Coronary artery (tissue), 2 donors: ENCODE measurements at regions not wholly inside any gene's neighbourhood (a gene's known extent, or its start where the extent isn't known, plus 50 kb on each side); places are given as distances from the start of the nearest gene placed in this dataset.
"Not testable (repeated sequence)": the region's sequence is repeated elsewhere in the genome, so short reads cannot be mapped to it uniquely, and the experiment has no call there.

Source experiments
- DNase-seq: peaks from one replicate; pipeline ENCODE4 v3.0.0-alpha.2; 2017; ENCODE audit warnings: low spot score
- H3K27ac ChIP-seq, 2 donors: fragments of 200-600 bp; sonication (generic); one replicate each; pipeline ENCODE4 v1.5.1; 2016 to 2019
- H3K4me3 ChIP-seq: fragments of 200-600 bp; sonication (generic); 2 replicates; pipeline ENCODE4 v1.5.1; 2016; ENCODE audit warnings: mild to moderate bottlenecking, moderate library complexity
- CTCF ChIP-seq: fragments of 200-600 bp; sonication (generic); IDR thresholded peaks from one replicate; pipeline ENCODE4 v1.5.1; 2019; ENCODE audit warnings: antibody characterized with exemption

DNA sequence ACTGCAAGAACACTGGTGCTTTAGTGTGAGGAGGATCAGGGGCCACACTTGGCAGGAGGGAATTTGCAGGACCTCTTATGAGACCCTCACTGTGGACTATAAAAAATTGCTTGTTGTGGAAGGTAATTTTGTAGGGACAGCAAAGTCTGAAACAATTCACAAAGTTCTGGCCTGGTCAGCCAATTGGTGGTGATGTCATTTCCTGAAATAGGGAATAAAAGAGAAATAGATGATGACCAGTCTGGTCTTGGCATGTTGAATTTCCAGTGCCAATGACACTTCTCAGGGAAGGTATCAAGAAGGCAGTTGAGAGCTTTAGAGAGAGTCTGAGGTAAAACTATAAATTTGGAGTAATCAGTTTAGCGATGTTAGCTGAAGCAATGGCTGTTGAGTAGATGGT, 129.3 kb upstream of the LMNTD1 start:
- TF ChIP-seq CTCF: no peak
- Histone ChIP-seq H3K4me3 (no peak overlapping the region), H3K27ac (no peak overlapping the region)
- DNase-seq: no peak

GRCh38 chr12:25684070-25684469, 131.0 kb upstream of the LMNTD1 start:
- no peak for DNase-seq

GRCh38 chr12:25686351-25686750, 133.3 kb upstream of the LMNTD1 start:
- no peak for TF ChIP-seq CTCF
- DNase-seq: no peak
- Histone ChIP-seq H3K4me3 (no peak overlapping the region), H3K27ac (no peak overlapping the region)

More at GRCh38 chr12:25684070-25684469, 131.0 kb upstream of the LMNTD1 start:
- no peak for TF ChIP-seq CTCF
- H3K4me3 ChIP-seq: no peak overlapping the region
- no peak overlapping the region for H3K27ac ChIP-seq

DNA sequence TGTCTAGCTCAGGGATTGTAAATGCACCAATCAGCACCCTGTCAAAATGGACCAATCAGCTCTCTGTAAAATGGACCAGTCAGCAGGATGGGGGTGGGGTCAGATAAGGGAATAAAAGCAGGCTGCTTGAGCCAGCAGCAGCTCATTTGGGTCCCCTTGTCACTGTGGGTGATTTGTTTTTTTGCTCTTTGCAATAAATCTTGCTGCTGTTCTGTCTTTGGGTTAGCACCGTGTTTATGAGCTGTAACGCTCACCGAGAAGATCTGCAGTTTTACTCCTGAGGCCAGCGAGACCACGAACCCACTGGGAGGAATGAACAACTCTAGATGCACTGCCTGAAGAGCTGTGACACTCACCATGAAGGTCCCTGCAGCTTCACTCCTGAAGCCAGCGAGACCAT, 134.1 kb upstream of the LMNTD1 start:
- no peak for DNase-seq
- TF ChIP-seq CTCF: no peak
- no peak overlapping the region for H3K27ac ChIP-seq
- H3K4me3 ChIP-seq: no peak overlapping the region

DNA sequence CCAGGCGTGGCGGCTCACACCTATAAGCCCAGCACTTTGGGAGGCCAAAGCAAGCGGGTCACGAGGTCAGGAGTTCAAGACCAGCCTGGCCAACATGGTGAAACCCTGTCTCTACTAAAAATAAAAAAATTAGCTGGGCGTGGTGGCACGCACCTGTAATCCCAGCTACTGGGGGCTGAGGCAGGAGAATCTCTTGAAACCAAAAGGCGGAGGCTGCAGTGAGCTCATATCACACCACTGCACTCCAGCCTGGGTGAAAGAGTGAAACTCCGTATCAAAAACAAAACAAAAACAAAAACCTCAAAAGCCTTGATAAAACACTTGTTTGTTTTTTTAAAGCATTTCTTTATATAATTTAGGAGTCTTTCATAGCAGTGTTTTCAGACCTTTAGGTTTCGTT, 135.8 kb upstream of the LMNTD1 start:
- DNase-seq, H3K4me3 ChIP-seq, H3K27ac ChIP-seq: not testable (repeated sequence)

DNA sequence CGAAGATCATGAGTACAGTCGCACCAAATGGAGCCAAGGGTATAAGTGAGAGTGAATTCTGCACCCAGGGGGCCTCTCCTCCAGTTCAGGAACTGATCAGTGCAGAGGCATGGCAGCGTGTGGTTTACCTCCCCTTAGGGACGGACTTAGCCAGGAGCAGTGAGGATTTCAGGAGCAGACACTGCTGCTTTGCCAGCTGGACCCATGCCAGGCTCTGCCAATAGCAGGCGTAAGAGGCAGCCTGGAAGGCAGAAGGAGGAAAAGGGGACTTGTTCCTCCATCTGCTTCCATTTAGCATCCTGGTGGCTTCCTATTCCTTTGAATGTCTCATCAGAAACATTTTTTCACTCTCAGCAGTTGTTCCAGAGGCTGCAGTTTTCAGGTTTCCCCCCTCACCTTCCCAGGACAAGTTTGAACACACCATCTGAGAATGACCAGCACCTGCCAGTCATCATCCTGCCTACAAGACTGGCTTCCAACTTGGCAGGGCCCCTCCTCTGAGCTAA, 137.0 kb upstream of the LMNTD1 start:
- TF ChIP-seq CTCF: no peak
- DNase-seq: no peak
- H3K27ac ChIP-seq: no peak overlapping the region
- H3K4me3 ChIP-seq: no peak overlapping the region

DNA sequence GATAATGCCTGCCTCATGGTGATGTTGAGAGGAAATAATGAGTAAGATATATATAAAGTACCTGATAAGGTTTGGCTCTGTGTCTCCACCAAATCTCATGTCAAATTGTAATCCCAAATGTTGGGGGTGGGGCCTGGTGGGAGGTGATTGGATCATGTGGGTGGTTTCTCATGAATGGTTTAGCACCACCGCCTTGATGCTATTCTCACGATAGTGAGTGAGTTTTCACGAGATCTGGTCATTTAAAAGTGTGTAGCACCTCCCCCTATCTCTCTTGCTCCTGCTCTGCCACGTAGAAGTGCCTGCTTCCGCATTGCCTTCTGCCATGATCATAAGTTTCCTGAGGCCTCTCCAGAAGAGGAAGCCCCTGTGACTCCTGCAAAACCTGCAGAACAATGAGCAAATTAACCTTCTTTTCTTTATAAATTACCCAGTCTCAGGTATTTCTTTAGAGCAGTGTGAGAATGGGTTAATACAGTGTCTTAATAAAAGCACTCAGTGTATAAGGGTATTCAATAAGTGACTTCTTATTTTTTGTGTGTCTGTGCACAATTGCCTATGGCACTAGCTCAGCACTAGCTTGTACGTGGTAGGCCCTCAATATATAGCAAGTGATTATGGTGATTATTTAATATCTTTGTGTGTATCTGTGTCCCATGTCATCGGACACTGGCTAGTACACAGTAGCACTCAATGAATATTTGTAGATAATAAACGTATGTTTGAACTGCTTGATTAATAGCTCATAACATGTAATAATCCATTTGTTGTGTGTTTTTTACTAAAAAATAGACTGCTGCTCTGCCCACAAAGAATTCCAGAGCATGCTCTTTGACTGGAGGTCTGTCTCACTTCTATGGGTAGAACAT, 138.1 kb upstream of the LMNTD1 start:
- DNase-seq: no peak
- H3K27ac ChIP-seq: peak overlapping the region in 1 of 2 donors; percentile 17
- TF ChIP-seq CTCF: no peak
- H3K4me3 ChIP-seq: no peak overlapping the region
